HG02610 (cell line): ENCODE measurements at regions not wholly inside any gene's neighbourhood (a gene's known extent, or its start where the extent isn't known, plus 50 kb on each side); places are given as distances from the start of the nearest gene placed in this dataset.
"Not testable (repeated sequence)": the region's sequence is repeated elsewhere in the genome, so short reads cannot be mapped to it uniquely, and the experiment has no call there.

Experiments used
- ATAC-seq: cut with Tn5 transposase; IDR thresholded peaks from one replicate; pipeline ENCODE4 v1.9.1; 2021; ENCODE audit warnings: mild to moderate bottlenecking, moderate library complexity; ENCODE audit not compliant: unreplicated experiment

DNA sequence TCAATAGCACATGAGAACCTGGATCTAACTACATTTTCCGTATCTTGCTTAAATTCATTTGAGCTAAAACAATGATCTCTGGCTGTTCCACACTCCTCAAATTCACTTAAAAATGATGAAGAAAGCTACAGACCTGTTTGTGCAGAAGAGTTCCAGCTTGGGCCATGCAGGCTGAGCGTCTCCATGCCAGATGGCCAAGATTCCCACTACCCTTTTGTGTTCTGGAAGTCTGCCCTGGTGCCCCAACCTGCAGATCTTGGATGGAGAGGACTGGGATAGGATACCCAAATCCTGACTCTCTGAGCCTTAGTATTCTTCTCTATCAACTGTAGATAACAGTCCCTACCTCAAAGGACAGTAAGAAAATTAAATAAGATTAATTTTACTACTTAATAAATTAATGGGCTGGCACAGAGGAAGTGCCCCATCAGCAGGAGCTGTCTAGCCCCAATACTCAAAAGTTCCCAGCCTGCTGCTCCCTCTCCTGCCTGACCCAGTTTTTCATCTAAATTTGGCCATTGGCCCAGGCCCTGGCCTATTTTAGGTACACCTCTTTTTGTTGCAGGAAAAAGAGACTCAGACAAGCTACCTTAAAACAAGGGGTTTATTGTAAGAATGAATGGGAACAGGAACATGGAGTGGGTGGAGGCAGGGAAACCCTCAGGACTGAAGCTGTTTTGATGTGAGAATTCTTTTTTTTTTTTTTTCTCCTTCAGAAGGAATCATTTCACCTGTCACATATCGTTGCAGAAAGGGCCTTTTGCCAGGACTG lies 81.4 kb upstream of the GRK3 start:
- no peak for ATAC-seq

DNA sequence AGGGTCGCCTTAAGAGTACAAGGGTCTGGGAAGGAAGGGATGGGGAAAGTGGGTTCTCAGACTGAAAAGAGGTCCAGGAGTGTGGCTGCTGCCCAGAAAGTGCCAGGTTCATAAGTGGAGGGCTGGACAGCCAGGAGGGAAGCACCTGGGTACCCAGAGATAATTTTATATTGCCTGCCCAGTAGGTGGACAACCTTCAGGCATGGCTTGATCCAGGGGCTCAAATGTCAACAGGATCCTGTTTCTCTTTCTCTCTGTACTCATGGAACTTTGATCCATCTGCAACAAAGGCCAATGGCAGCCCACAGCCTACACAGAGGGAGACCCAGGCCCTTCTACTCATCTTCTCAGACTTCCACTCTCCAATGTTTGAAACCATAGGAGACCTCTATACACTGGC lies 80.5 kb upstream of the GRK3 start:
- no peak for ATAC-seq

DNA sequence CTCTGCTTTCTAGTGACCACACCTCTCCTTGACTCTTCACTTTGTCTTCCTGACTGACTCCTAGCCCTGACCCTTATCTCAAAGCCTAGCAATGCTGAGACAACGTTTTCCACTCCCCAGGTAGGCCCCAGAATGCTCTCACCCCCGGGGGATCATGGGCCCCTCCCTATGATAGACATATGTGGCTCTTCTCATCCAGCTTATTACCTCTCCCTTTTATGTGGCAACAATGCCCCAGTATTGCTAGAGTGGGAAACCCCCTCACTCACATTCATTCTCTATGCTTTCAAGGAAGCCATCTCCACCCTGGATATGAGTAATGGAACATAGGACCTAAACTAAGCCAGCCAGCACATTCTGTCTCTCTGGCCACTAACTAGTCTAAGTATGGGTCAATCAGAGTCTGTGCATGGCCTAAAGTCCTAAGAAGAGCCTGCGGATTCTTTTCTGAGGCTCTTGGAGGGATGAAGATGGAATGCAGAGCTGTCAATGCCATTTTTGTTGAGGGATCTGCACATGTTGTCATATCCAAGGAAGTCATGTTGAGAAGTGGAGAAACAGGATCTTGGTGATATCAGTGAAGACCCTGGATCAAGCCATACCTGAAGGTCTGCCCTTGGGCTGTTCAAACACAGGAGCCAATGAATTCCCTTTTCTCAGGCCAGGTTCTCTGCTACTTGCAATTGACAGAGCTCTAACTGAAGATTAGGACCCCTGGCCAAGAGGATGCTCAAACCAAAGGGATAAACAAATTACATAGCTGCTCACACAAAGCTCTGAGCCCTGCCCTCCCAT lies 79.8 kb upstream of the GRK3 start:
- no peak for ATAC-seq

DNA sequence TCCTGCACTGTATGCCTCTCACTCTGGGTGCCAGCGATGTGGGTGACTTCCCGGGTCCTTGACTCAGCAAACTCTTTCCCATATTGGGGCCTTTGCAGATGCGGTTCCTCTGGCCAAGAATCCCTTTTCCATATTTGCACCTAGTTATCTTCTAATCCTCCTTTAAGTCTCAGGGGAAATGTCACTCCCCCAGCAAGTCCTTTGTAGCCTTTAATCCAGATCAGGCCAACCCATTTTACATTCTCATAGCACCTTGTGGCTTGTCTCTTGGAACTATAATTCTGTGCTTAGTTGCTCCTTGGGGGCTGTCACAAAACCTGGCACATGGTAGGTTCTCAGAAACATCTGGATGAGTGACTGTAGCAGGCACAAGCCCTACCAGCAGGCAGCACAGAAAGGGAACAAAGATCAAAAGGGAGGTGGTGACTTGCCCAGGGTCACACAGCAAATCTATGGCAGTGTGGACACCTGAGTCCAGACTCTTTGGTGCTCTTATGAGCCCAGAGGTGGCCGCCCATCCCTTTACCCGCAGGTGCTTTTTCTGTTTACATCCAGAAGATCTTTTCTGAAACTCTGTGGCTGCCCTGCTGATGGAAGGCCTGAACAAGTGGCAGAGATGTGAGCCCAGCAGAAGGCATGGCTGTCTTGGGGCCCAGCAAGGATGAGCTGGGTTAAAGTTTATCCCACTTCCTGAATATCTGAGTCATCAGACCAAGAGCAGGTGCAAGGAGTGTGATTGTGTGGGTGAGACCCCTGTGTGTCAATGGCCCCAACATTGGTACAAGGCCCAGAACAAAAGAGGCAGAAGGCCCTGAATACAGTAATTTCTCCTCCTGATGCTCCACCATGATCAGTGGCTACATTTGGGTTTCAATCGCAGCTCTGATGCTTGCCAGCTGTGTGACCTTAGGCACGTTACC lies 78.6 kb upstream of the GRK3 start:
- ATAC-seq: no peak

DNA sequence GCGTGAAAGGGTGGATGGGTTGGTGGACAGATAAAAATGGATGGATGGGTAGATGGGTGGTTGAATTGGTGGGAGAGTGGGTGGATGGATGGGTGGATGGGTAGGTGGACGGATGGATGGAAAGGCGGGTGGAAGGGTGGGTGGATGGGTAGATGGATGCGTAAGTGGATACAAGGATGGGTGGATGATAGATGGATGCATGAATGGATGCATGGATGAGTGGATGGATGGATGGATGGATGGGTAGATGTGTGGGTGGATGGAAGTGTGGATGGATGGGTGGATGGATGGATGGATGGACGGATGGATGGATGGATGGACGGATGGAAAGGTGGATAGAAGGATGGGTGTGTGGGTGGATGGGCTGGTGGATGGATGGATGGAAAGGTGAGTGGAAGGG lies 77.0 kb upstream of the GRK3 start:
- ATAC-seq: no peak

DNA sequence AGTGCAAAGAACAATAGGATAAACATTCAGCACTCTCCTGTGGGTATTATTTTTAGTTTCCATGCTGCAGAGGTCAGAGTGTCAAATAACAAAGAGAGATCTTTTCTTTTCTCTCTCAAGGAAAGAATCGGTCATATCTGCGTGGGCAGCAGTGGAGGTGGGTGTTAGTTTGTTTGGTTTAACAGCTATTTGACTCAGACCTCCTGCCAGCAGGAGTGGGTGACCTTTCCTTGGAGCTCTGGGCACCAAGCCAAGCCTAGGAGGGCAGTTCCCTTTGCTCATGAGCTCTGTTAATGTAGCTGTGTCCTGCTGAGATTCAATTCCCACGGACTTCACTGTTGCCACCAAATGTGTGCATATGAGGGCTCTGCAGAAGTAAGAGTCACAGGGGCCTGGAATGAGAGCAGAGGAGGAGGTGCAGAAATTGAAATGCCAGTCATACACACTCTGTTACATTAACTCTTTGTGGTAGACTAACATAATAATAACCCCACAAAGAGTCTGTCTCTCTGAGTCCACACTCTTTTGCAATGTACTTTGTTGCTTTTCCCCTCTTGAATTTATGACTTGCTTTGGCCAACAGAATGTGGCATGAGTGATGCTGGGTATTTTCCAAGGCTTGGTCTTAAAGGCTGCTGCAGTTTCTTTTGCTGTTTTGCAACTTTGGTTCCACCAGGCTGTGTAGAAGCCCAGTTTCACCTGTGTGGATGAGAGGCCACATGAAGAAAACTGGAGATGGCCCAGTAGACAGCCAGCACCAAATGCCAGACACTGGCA lies 76.0 kb upstream of the GRK3 start:
- ATAC-seq: no peak

DNA sequence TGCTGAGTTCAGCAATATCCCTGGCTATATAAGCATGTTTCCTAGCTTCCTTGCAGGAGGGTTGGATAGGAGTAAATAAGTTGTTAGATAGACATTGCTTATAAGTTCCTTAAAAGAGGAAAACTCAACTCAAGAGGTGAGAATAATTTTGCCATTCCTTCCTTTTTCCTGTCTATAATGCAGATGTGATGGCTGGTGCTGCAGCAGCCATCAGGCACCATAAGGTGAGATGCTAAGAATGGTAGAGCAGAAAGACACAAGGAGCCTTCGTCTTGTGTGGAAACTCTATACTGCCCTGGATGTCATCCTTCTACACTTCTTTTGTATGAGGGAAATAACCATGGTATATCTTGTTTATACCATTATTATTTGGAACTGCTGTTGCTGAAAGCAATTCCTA lies 74.5 kb upstream of the GRK3 start:
- no peak for ATAC-seq

DNA sequence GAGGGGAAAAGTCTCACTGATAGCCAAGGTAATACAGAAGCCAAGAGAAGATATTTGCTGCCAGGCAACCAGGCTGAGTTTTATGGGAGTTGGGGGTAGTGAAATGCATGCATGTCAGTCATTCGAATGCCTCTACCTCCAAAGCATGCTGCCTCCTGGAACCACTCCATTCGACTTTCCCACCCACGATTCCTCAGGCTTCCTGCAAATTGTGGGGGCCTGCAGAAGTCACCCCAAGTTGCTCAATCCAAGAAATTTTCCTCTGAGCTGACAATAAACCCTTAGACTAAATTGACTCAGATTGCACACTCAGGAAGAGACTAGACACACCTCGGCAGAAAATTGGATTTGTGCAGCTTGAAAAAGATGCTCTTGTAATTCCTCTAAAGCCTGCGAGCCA lies 73.6 kb upstream of the GRK3 start:
- no peak for ATAC-seq

DNA sequence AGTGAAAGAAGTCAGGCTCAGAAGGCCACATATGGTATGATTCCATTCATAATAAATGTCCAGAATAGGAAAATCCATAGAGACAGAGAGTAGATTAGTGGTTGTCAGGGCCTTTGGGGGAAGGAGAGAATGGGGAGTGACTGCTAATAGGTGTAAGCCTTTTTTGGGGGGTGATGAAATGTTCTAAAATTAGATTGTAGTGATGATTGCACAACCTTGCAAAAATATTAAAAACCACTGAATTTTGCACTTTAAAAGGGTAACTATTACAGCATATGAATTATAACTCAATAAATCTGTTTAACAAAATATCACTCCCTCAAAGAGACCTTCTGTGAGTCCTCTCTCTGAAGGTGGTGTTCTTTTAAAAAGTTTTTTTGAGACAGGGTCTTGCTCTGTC lies 72.3 kb upstream of the GRK3 start:
- no peak for ATAC-seq

DNA sequence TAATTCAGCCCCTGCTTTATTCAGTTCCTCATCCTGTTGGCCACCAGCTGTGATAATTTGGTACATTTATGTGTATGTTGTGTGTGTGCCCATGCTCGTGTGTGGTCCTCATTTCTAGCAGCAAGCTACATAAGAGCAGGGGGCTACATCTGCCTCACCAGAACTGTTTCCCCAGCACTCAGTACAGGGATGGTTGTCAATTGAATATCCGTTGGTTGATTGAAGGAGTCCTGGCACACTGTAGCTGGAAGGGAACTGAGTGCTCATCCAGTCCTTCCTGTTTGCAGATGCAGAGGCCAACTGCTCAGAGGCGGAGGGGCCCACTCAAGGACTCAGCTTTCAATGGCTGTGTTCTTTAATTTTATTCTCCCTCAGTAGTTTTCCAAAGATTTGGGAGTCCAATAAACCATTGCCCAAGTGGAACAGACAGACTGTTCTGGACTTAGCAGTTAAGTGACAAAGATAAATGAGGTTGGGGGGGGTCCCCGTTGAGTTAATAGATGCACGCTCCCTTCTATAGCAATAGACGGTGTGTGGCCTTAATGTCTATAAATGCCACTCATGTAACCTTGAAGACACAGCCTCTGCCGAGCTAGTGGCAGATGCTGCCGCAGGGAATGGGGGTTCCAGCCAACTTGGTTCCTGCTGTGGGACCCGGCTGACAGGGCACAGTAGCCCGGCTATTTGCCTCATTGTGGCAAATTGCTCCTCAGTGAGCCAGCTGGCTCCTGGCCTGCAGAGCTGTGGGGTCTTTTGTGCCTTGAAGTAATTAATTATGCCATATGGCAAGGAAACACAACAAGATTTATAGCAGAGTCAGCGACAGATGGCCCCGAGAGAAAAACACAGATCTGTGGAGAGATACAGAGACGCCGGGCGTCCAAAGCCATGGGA lies 71.4 kb upstream of the GRK3 start:
- ATAC-seq: no peak

DNA sequence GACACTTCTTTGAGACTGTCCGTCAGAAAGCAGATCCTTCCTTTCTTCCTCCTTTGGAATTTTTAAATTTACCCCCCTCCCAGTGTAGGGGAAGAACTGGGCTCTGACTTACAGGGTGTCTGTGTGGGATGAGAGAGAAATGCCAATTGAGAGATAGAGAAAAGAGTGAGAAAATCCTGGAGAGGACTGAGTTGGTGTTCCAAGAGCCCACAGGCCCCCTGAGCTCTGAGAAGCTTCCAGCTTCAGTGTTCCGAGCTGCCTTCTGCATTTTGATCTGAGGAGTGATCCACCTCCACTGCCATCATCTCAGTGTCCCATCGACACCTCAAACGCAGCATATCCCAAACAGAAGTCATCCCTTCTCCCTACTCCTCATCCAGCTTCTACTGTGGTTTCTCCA lies 70.7 kb upstream of the GRK3 start:
- ATAC-seq: no peak

DNA sequence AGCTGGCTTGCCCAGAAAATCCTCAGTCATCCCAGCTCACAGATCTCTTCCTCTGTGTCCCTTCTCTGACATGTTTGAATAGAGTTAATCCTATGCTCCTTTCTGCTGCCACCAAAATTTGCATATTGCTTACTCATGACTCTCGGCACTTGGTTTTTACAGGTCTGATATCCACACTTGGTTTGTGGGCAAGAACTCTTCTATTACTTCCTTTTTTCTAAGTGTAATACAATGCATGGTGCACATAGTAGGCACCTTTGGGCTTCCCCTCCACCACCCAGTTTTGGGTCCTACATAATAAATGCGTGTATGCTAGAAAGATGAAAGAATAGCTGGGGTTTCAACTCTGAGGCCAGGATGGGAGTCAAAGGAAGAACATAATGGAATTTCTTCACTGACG lies 69.7 kb upstream of the GRK3 start:
- ATAC-seq: no peak

DNA sequence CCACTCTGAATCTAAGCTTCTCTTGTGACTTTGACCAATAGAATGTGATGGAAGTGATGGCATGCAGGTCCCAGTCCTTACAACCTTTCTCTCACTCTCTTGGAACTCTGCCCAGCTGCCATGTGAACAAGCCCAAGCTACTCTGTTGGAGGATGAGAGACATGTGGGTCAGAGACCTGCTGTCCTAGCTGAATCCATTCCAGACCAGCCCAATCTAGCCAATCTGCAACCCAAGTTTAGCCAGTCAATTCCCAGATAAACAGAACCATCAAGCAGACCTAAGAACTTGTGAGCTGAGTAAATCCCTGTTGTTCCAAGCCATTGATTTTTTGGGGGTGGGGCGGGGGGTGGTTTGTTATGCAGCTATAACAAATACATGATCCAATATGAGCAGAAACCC lies 69.2 kb upstream of the GRK3 start:
- no peak for ATAC-seq

DNA sequence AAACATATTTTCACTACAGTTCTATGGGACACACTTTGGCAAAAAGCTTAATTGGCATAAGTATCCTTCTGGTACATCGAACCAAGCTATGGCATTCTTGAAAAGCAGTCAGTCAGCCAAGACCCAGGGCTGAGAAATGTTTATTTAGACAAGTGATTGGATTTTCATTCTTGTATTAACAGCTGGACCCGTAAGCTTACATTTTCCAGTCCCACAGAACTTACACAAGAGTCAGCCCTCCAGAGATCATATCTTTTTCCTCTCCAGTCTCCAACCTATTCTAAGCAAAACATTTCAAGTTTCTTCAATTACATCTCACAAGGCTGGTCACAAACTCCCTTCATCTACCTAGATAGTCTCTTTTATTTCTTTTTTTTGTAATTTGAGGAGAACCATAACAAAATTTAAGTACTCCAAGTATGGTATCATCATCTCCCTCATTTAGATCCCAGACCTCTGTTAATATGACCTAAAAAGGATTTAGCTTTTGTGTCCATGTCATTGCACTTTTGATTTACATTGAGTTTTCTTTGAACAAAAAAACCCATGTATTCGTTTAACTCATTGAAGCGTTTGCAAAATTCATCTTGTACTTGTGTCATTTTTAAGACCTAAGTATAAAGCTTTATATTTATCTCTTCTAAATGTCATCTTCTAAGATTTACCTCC lies 67.9 kb upstream of the GRK3 start:
- no peak for ATAC-seq

DNA sequence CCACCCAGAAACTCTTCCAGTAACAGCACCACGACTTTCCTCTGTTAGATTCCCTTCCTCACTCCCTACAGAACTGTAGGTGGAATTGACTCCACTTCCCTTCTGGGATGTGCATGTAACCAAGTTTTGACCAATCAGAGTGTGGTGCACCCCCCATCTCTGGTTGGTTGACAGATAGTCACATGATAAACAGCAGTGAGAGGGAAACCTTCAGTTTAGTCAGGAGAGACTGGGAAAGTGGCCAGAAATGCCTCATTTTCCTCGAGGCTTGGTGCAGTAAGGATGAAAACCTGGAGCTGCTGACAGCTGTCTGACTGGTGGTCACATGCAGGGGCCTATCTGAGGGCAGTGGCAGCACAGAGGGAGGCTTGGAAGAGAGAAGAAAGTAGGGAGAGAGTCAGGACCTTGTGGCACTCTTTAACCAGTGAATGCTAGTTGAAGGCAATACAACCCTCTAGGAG lies 67.3 kb upstream of the GRK3 start:
- no peak for ATAC-seq

DNA sequence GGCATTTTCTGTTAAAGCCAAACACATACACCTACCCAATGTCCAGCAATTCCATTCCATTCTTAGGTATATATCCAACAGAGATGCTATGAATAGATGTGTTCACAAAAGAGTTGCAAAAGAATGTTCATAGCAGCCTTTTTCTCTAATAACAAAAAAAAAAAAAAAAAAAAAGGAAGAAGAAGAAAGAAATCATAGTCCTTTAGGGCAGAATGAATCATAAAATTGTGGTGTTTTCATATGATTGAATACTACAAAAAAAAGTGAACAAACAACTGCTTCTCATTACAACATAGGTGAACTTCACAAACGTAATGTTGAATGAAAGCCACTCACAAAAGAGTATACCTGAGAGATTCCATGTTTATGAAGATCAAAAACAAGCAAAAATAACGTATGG lies 66.8 kb upstream of the GRK3 start:
- no peak for ATAC-seq

DNA sequence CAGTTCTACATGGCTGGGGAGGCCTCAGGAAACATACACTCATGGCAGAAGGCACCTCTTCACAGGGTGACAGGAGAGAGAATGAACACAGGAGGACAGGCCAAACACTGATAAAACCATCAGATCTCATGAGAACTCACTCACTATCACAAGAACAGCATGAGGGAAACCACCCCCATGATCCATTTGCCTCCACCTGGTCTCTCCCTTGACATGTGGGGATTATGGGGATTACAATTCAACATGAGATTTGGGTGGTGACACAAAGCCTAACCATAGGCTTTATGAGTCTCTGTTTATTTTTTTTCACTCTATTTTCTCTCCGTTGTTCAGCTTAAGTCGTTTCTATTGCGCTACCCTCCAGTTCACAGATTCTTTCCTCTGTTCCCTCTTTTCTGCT lies 63.8 kb upstream of the GRK3 start:
- not testable (repeated sequence) for ATAC-seq

DNA sequence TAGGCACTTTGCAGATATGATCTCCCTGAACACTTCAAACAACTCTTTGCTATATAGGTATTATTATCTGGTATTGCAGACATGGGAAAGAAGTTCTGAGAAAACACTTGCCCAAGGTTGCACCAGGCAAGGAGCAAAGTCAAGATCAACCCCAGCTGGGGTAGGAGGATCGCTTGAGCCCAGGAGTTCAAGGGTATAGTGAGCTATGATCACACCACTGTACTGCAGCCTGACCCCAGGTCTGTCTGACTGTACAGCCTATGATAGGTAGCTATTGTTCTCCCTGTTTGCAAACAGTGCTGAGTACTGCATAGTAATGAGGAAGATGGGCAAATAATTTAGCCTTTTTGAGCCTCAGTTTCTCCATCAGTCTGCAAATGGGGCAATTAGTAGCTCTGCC lies 60.5 kb upstream of the GRK3 start:
- ATAC-seq: not testable (repeated sequence)

DNA sequence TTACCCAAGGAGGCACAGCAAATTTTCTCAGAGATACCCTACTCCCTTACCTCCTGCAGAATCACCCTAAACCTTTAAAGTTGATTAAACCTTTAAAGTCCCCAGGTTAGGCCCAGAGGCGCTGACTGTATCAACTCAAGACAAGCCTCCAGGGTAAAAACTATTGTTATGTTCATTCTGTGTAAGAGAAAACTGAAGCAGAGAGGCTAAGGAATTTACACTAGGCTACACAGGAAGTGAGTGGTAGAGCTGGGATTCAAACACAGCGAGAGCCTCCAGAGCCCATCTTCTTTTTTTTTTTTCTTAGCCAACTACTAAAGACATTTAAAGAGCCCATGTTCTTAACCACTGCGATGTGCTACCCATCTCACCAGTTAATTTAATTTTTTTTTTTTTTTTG lies 56.3 kb upstream of the GRK3 start:
- no peak for ATAC-seq
